Skin of body (tissue), 1 donor: ENCODE measurements at regions not wholly inside any gene's neighbourhood (a gene's known extent, or its start where the extent isn't known, plus 50 kb on each side); places are given as distances from the start of the nearest gene placed in this dataset.
"Not testable (repeated sequence)": the region's sequence is repeated elsewhere in the genome, so short reads cannot be mapped to it uniquely, and the experiment has no call there.

ENCODE experiments used
- DNase-seq: peaks from one replicate; lab custom pipeline; 2025; lab: John Stamatoyannopoulos, UW

DNA sequence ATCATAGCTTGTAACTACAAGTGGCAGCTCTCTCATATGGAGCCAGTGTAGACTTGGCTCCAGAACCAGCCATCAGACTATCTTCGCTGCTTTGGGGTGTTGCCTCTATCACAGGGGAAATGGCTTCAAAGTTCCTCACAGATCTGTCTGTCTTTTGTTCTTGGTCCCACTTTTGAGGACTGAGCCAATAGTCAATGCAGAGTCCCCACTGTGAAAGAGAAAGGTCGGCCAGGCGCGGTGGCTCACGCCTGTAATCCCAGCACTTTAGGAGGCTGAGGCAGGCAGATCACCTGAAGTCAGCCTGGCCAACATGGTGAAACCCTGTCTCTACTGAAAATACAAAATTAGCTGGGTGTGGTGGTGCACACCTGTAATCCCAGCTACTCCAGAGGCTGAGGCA, 86.9 kb upstream of the FZD7 start:
- DNase-seq: not testable (repeated sequence)

DNA sequence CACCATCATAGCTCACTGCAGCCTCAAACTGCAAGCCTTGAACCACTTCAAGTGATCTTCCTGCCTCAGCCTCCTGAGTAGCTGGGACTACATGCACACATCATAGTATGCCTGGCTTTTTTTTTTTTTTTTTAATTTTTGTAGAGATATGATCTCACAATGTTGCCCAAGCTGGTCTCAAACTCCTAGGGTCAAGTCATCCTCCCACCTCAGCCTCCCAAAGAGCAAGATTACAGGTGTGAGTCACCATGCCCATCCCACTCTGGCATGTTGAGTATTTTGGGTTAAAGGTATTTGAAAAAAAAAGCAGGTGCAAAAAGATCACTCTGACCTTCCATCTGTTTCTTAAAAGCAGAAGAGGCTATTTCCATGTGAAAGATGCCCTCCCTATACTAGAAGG, 86.4 kb upstream of the FZD7 start:
- DNase-seq: no peak

DNA sequence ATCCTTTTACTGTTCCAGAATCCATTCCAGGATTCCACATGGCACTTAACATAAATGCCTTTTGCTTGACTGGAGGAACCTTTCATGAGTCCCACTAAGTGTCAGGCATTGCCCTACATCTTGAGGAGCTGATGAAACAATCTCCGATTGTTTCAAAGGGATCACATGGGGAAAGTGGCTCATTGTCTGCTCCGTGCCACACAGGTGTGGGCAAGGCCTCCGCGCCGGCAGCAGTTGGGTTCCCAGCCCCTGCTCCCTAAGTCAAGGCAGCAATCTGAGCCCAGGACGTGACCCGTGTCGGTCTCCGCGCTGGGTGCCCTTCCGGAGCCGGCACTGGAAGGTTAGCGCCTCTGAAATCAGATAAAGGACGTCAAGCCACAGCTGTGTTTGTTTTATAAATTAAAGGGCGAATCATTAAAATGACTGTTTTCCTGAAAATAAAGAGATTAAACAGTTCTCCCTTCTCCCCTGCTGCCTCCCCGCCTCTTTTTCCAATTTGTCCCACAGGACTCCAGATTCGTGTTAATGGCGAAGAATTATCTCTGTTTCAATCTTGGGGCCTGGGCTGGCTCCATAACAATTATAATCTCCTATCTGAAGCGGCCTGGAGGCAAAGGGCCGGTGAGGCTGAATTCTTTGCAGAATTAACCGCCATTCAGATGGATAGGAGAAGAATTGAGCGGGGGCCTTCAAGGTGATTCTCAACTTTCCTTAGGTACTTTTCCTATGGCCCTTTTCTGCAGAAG, 84.3 kb upstream of the FZD7 start:
- no peak for DNase-seq

DNA sequence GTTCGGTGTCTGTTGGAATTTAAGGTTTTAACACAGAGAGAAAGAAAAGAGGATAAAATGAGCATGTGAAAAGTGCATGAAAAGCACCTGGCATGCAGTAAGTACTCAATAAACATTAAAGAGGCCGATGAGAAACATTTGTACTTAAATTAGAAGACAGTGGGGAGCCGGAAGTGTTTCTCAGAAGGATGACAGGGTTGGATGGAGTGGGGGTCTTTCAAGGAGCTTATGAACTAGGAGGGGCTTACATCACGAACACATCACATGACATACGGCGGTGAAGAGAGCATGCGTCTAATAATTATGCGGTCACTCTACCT, 83.8 kb upstream of the FZD7 start:
- no peak for DNase-seq

DNA sequence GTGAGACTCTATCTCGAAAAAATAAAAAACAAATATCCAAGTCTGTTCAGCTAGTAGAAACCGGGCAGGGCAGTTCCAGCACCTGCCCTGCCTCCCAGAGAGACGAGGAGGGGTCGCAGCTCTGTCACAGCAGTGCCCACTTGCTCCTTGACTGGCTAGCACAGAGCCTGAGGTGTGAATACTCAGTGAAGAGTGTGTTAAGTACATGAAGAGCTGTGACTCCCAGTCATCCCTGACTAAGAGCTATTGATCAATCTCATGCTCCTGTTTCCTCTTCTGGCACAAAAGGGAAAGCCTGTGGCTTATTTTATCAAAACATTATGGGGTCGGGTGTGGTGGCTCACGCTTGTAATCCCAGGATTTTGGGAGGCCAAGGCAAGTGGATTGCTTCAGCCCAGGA, 83.0 kb upstream of the FZD7 start:
- DNase-seq: no peak

DNA sequence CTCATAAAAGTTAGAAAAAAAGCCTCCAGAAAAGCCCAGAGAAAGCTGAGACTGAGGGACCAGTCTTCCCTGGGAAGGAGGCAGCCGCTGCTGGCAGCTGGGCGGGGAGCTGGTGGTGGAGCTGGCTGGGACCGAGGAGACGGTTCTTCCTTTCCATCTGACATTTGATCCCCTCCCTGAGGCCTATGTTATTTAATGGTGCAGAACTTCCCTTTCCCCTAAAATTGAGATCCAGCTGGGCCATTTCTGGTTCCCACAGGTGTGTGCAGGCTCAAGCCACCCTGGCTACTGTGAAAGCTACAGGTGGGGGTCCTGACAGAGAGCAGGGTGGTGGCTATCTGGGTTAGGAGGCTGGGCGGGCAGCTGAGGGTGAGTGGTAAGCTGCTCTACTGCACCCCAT, 81.5 kb upstream of the FZD7 start:
- DNase-seq: no peak

DNA sequence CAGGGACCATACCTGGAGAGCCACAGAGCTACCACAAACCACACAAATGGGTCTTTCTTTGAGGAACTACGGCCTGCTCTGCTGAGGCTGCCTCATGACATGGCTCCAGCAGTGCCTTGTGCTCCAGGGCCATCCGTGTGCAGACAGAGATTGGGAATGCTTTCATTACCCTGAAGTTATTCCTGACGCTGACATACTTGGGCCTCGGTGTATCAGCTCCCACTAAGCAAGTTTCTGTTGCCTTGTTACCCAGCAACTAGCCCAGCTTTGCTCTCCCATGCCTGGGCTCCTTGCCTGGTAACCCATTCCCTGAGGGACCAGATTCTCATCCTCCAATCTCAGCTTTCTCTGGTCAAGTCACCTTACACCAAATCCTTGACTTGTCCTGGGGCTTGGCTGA, 80.3 kb upstream of the FZD7 start:
- no peak for DNase-seq

DNA sequence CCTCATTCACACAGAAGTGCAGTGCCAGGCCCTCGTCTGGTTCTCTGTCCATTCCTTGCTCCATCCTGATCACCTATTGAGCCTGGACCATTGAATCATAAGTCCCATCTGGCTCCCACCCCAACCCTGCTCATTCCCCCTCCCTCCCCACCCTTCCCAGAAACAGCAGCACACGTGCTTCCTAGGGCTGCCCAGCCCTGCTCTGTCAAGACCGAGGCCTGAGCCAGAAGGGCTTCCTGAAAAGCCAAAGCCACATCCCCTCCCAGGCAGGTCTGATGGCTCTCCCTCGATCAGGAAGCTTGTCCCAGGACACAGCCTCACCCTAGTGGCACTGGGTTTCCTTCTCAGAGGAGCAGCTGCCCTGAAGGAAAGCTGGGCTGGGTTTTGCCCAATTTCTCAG, 79.8 kb upstream of the FZD7 start:
- no peak for DNase-seq

DNA sequence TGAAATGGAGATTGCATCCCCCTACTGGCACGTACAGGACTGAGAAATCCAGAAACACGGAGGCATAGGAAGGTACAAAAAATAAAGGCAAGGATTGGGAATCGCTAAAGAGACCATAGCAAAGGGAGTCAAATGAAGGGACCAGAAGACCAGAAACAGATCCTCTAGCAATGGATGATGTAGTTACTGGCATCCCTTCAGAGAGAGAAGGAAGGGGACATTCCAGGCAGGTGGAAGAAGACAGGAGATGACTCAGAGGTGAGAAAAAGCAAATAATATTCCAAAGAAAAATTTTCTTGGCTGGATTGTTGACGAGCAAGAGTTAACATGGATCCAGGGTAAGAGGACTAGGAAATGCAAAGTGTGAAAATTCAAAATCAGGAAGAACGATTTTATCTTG, 78.4 kb upstream of the FZD7 start:
- DNase-seq: no peak

DNA sequence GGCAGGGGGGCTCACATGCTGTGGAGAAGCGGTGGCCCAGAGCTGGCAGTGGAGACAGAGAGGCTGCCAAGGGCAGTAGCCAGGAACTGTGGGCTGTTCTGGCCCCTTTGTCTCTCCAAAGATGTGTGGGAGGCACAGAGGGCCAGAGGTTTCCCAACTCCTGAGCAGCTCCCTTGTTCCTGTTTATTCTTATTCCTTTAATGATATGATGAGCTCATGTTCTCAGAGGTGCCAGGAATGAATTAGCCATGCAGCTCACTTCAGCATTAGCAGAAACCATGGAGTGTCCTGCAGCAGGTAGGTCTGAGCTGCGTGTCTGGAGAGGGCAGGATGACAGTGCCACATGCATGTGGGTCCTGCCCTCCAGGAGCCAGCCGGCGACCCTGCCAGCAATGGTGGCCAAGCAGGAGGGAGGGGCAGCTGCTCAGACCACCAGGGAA, 77.9 kb upstream of the FZD7 start:
- DNase-seq: no peak

DNA sequence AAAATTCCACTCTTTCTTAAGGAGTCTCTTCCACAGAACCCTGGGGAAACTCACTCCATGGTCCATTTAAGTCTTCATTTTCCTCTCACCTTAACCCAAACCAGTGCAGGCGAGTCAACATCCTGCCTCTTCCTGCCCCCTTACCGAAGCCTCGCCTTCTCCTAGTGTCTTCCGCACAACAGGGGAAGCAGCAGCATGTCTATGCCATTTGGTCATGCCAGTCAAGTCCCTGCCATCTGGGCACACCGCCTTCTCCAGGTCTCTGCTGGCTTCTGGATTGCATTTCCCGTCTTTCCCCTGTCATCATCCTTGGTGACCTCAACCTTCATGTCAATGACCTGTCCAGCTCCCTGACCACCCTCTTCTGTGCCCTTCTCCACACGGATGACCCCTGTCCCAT, 77.3 kb upstream of the FZD7 start:
- no peak for DNase-seq

DNA sequence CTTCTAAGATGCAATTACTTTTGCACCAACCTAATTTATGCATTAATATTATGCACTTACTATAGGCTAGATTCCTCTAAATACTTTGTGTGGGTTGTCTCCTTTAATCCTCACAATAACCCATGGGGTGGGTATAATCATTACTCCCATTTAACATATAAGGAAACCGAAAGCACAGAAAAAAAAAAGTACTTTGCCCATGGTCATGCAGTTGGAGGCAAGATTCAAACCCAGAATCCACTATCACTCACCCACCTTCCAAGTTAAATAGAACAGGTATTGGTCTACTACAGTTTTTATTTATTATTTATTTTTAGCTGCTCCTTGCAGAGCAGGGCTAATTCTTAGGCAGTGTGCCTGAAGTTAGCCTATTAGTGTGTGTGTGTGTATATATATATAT, 76.6 kb upstream of the FZD7 start:
- DNase-seq: no peak

DNA sequence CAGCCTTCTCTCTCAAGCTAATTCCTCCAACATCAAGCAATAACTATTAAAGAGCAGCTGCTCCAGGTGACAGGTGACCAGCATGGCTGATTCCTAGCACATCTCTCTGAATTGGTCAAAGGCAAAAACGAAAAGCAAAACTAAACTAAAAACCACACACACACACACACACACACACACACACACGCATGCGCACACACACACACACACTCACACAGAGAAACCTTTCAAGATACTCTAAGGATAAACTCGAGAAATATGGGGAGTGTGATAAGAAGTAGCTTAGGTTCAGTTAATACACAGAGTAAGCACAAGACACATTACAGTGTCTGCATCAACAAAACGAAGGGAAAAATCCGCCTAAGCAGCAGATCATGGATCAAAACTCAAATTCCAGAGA, 74.5 kb upstream of the FZD7 start:
- DNase-seq: no peak

DNA sequence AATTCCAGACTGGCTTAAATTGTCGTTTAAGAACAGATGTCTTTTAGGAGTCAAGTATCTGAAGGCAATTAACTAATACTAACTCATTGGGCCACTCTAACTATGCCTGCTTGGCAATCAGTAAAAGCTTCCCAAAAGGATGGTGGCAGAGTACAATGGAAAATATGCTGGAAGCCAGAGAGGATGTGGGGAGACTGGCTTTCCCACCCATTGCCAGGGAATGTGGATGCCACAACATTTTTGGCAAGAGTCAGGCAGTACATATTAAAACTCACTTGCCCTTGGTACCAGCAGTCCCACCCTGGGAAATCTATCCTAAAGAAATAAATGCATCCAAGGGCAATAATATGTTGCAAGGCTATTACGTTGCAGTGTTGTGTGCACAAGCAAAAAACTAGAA, 74.0 kb upstream of the FZD7 start:
- DNase-seq: no peak

DNA sequence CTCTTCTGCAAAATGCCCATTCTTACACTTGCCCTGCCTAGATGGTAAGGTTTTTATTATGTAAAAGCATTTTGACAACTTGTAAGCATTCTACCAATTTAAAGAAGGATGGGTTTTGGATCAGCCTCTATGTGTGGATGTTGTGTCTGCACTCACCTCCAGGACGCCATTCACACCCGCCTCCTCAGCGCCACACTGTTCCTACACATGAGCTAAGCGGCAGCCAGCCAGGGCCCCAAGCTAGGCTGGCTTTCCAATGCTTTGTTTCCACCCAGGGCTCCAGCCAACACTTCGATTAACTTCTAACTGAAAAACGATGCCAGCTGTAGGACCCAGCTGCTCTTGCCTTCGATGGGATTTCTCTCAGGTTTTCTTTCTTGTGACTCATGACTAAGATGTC, 73.3 kb upstream of the FZD7 start:
- DNase-seq: no peak

DNA sequence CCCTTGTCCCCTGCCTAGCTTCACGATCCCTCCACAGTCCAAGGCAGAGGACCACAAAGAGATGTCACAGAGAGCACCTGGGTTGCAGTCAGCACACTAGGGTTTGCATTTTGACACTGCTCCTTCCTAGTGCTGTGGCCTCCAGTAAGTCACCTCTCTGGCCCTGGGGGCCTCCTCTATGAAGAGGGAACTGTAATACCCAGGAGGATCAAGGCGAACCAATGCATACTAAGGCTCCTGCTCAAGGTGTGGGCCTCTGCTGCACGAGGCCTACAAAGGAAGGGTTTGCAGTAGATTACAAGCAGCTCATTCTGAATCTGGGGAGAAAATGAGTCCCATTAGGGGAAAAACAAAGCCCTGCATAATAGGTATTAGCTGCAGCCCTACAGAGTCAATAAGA, 72.3 kb upstream of the FZD7 start:
- no peak for DNase-seq

DNA sequence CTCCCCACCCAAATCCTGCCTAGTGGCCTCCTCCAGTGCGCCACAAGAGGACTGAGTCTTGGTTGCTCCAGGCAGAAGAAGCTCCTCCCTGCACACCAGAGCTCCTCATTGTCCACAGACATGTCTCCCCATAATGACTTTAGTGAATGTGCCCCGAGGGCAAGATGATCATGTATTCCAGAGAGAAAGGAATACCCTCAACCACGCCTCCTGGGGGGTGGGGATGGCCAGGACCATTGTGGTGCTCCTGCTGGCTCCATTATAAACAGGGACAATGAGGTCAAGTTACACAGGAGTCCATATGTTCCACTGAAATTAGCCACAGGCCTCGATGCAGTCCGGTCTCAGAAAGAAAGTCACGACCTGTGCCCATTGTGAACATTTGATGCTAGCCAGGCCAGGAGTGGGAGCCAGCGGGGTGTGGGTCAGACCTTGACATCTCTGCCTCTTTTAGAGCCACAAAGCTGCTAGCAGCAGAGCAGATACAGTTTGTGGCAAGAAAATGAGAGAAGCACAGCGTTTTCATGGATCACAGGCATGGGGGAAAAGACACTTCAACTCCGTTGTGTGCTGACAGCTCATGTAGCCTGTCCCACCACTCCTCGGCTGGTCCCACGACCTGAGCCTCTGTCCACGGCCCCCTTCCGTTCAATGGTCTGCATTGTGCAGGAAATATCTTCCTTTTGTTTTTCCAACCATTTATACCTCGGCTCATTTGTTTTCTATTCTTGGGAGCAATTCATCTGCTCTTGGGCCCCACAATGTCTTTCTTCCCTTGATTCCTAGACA, 70.7 kb upstream of the FZD7 start:
- DNase-seq: no peak

DNA sequence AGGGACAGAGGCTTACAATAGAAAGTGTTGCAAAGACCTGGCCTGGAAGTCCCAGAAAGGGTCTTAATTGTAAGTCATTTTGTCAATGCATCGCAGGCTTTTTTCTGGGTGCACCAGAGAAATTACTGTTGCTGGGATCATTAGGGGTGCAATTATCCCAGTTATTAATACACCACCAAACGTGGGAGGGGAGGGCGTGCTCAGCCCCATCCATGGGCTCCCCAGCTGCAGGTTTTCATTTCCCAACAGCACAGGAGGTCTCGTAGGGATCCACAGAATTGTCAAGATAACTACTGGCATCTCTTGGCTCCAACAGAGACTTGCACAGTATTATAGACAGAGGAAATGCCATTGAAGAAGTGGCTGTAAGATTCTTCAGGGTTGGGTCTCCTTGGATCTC, 69.6 kb upstream of the FZD7 start:
- DNase-seq: no peak

DNA sequence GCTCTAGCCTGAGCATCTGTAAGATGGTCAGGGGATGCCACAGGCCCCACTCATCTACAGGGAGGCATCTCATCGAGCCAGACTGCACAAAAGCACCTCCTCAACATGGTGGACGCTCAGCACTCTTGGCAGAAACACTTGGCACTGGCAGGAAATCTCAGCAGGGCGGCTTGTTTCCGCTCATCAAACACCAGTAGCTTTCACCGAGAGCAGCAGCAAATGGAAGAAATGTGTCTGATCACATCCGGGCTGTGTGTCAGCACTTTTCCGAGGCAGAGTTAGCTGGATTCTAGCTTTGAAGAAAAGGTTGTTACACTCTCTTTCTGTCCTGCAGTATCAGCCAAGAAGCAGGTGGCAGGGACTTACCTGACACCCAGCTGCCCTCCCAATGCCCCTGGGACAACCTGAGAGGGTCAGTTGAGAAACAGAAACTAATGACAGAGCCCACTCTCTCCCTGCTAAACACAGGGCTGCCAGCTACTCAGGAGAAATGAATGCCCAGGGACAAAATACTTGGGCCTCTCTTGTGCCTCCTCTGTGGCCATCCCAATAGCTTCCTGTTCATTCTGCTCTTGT, 68.9 kb upstream of the FZD7 start:
- DNase-seq: no peak

DNA sequence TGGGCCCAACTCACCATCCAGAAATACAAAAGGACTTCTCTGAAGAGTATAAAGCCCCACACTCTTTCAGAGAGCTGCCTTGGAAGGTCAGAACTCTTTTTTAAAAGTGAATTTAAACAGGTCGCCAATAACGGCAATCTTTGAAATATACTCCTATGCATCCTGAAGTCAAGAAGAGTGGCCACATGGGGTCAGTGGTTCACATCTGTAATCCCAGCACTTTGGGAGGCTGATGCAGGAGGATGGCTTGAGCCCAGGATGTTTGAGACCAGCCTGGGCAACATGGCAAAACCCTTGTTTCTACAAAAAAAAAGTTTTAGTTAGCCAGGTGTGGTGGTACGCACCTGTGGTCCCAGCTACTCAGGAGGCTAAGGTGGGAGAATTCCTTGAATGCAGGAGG, 68.1 kb upstream of the FZD7 start:
- DNase-seq: no peak

DNA sequence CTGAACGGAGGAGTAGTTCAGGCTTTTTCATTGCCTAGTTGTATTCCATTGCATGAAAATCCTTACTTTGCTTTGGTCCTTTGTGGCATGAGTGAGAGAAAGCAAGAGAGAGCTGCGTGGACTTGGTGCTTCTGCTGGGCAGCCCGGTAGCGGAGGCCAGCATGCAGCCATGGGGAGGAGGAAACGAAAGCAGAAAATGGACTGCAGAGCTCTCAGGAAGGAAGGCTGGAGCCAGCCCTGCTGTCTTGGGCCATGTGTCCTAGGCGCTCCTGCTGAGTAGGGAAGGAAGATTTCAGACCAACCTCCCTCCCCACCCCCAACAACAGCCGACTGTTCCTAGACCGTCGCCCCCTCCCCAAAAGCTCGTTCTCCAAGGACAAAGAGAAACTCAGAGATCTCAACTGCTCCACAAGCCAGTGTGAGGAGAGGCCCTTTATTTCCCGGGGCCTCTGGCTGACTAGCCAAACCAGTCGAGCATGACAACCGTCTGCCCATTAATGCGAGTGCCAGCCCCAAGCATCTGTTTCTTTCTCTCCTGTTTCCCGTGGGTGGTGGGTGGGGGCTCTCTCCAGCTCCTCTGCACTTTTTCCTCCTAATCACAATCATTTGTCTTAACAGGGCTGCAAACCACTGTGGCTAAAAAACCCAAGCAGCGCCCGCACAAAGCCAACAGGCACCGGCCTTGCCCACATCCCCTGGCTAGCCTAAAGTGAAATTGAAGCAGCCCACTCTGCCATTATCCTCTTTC, 66.8 kb upstream of the FZD7 start:
- DNase-seq: no peak

DNA sequence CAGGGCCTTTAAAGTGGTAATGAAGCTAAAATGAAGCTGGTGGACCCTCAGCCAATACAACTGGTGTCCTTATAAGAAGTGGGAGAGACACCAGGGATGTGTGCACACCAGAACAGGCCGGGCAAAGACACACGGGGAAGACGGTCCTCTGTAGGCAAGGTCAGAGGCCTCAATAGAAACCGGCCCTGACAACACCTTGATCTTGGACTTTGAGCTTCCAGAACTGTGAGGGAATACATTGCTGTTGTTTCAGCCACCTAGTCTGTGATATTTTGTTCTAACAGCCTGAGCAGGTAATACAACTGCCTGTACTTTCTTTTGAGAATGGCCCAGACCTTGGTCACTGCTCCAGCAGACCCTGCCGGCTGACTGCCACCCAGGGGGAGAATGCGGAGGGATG, 65.6 kb upstream of the FZD7 start:
- no peak for DNase-seq
